Gastrocnemius medialis (tissue), 4 donors: ENCODE measurements at regions not wholly inside any gene's neighbourhood (a gene's known extent, or its start where the extent isn't known, plus 50 kb on each side); places are given as distances from the start of the nearest gene placed in this dataset.
"Not testable (repeated sequence)": the region's sequence is repeated elsewhere in the genome, so short reads cannot be mapped to it uniquely, and the experiment has no call there.

ENCODE experiments used
- ATAC-seq, 2 donors: fragments of 150-250 bp; one replicate each; pipeline ENCODE4 v1.9.1; 2016
- DNase-seq, 2 donors: peaks; one replicate each; pipeline ENCODE4 v3.0.0-alpha.2; 2019
- H3K27ac ChIP-seq, 4 donors: fragments of 200-600 bp; sonication (generic); 1 replicate in 1 of 4; 2 replicates in 3 of 4; pipeline ENCODE4 v1.5.1; 2016 to 2018; ENCODE audit warnings: mild to moderate bottlenecking in 2 of 4, moderate library complexity in 1 of 4
- H3K27me3 ChIP-seq, 3 donors: fragments of 200-600 bp; sonication (generic) in 2 of 3; 1 replicate in 1 of 3; 2 replicates in 2 of 3; pipeline versions ENCODE4 v1.5.1 to v1.6.0; 2016 to 2019; ENCODE audit warnings: mild to moderate bottlenecking in 1 of 3, moderate library complexity in 1 of 3
- H3K36me3 ChIP-seq, 2 donors: fragments of 200-600 bp; sonication (generic) in 1 of 2; one replicate each; pipeline ENCODE4 v1.5.1; 2017 to 2018
- H3K4me1 ChIP-seq, 2 donors: fragments of 200-600 bp; sonication (generic) in 1 of 2; one replicate each; pipeline ENCODE4 v1.5.1; 2016 to 2017; ENCODE audit warnings: mild to moderate bottlenecking in 2 of 2
- H3K4me3 ChIP-seq, 4 donors: fragments of 200-600 bp; sonication (generic) in 3 of 4; 1 replicate in 1 of 4; 2 replicates in 3 of 4; pipeline ENCODE4 v1.5.1; 2016 to 2019; ENCODE audit warnings: mild to moderate bottlenecking in 2 of 4
- H3K9me3 ChIP-seq, 3 donors: fragments of 200-600 bp; sonication (generic) in 2 of 3; 1 replicate in 1 of 3; 2 replicates in 2 of 3; pipeline ENCODE4 v1.5.1; 2016 to 2019
- CTCF ChIP-seq, 5 experiments: fragments of 450-650 bp in 3 of 5; fragments of 200-600 bp in 2 of 5; sonication (generic) in 2 of 5; IDR thresholded peaks in 4 of 5; conservative IDR thresholded peaks in 1 of 5; 1 replicate in 4 of 5; 2 replicates in 1 of 5; pipeline ENCODE4 v1.5.1; 2016 to 2019; ENCODE audit warnings: antibody characterized with exemption in 5 of 5, mild to moderate bottlenecking in 3 of 5, moderate library complexity in 3 of 5
- POLR2A ChIP-seq, 2 donors: fragments of 450-650 bp; IDR thresholded peaks; one replicate each; pipeline ENCODE4 v1.6.1; 2017; ENCODE audit warnings: antibody characterized with exemption in 2 of 2, mild to moderate bottlenecking in 2 of 2, moderate library complexity in 2 of 2
- in situ Hi-C, 4 donors: fragments of 200-750 bp; cut with MboI; loops; one replicate each; pipeline versions ENCODE4 v1.15.0 to v1.8.0; 2017; ENCODE audit warnings: low sequenced_read_pairs in 4 of 4
- intact Hi-C: fragments of 100-400 bp; cut with DNase I; formaldehyde crosslinking; loops from one replicate; pipeline ENCODE4 v1.15.1; 2023; ENCODE audit warnings: low total_unique reads

GRCh38 chr10:125409756-125410155 lies 249.4 kb upstream of the CTBP2 start:
- in situ Hi-C loops, result no loop called here
- TF ChIP-seq POLR2A (IDR thresholded peaks at IDR 0.05), result no peak
- no peak for TF ChIP-seq CTCF (IDR thresholded peaks at IDR 0.05 in 4 of 5, conservative IDR thresholded peaks at IDR 0.05 in 1 of 5)
- no peak overlapping the region for H3K27ac ChIP-seq
- DNase-seq, result no peak
- no peak overlapping the region for H3K4me3 ChIP-seq
- no peak for ATAC-seq
- no peaks in the 10 kb centered on the region for H3K4me1 ChIP-seq
- no peaks in the 10 kb centered on the region for H3K36me3 ChIP-seq
- H3K9me3 ChIP-seq, result no peaks in the 10 kb centered on the region
- intact Hi-C loops, result no loop called here
- no peaks in the 10 kb centered on the region for H3K27me3 ChIP-seq

- H3K27me3 ChIP-seq, result no peaks in the 10 kb centered on the region
- H3K9me3 ChIP-seq, result peaks cover 0 to 4% (median 0%) of the 10 kb centered on the region in 3 donors
- H3K27ac ChIP-seq, result no peak overlapping the region
- DNase-seq (no peak), ATAC-seq (no peak)
- no peaks in the 10 kb centered on the region for H3K4me1 ChIP-seq
- H3K4me3 ChIP-seq, result no peak overlapping the region
- no peak for TF ChIP-seq CTCF (IDR thresholded peaks at IDR 0.05 in 4 of 5, conservative IDR thresholded peaks at IDR 0.05 in 1 of 5)
- no peak for TF ChIP-seq POLR2A (IDR thresholded peaks at IDR 0.05)
- intact Hi-C loops (no loop called here), in situ Hi-C loops (no loop called here)
- H3K36me3 ChIP-seq, result no peaks in the 10 kb centered on the region
Observed at GRCh38 chr10:125407557-125407956, 247.2 kb upstream of the CTBP2 start.

- ATAC-seq (no peak), DNase-seq (no peak)
- in situ Hi-C loops (no loop called here), intact Hi-C loops (no loop called here)
- Histone ChIP-seq H3K27ac (no peak overlapping the region), H3K4me1 (no peaks in the 10 kb centered on the region), H3K27me3 (no peaks in the 10 kb centered on the region), H3K4me3 (no peak overlapping the region), H3K9me3 (peaks cover 0 to 4% (median 0%) of the 10 kb centered on the region in 3 donors), H3K36me3 (no peaks in the 10 kb centered on the region)
- no peak for TF ChIP-seq POLR2A (IDR thresholded peaks at IDR 0.05)
- TF ChIP-seq CTCF (IDR thresholded peaks at IDR 0.05 in 4 of 5, conservative IDR thresholded peaks at IDR 0.05 in 1 of 5), result no peak
Observed at GRCh38 chr10:125407000-125407502, 246.7 kb upstream of the CTBP2 start.

GRCh38 chr10:125404902-125405301 lies 244.5 kb upstream of the CTBP2 start:
- intact Hi-C loops, H3K9me3 ChIP-seq, DNase-seq, H3K27ac ChIP-seq, ATAC-seq, H3K4me3 ChIP-seq, H3K27me3 ChIP-seq, in situ Hi-C loops, H3K36me3 ChIP-seq, H3K4me1 ChIP-seq: not testable (repeated sequence)

- Histone ChIP-seq H3K4me1 (no peaks in the 10 kb centered on the region), H3K4me3 (no peak overlapping the region), H3K36me3 (no peaks in the 10 kb centered on the region), H3K27me3 (no peaks in the 10 kb centered on the region), H3K27ac (no peak overlapping the region), H3K9me3 (peaks cover 0 to 4% (median 0%) of the 10 kb centered on the region in 3 donors)
- intact Hi-C loops, result no loop called here
- DNase-seq, result no peak
- ATAC-seq, result no peak
- in situ Hi-C loops, result no loop called here
- no peak for TF ChIP-seq CTCF (IDR thresholded peaks at IDR 0.05 in 4 of 5, conservative IDR thresholded peaks at IDR 0.05 in 1 of 5)
- no peak for TF ChIP-seq POLR2A (IDR thresholded peaks at IDR 0.05)
Observed at GRCh38 chr10:125401462-125401861, 241.1 kb upstream of the CTBP2 start.
